IMR-90 (cell line): ENCODE measurements at regions not wholly inside any gene's neighbourhood (a gene's known extent, or its start where the extent isn't known, plus 50 kb on each side); places are given as distances from the start of the nearest gene placed in this dataset.

Experiments used
- ATAC-seq: fragments of 200-7000 bp; cut with Tn5 transposase; 2 replicates; pipeline ENCODE4 v1.9.1; 2020; ENCODE audit warnings: low read depth, mild to moderate bottlenecking, moderate library complexity
- BruUV-seq: library from RNA; stranded (reverse); fragments of 400-500 nt; replicated peaks from 2 replicates; lab custom pipeline; 2021; lab: Mats Ljungman, UMichigan
- CTCF ChIA-PET: fragments of 300-600 bp; formaldehyde crosslinking; extraction: SDS; loops from one replicate; lab custom pipeline; 2021; ENCODE audit warnings: antibody characterized with exemption; lab: Yijun Ruan, JAX
- POLR2A ChIA-PET: fragments of 300-600 bp; sonication (Branson Sonifier 250); formaldehyde crosslinking; loops from one replicate; lab custom pipeline; 2022; ENCODE audit warnings: antibody characterized with exemption; ENCODE audit not compliant: unreplicated experiment; lab: Charles Lee
- DNase-seq: peaks from one replicate; pipeline ENCODE4 v3.0.0; 2013
- H2AFZ ChIP-seq: replicated peaks from 2 replicates; pipeline ENCODE3; 2013; ENCODE audit warnings: low read length, mild to moderate bottlenecking; ENCODE audit not compliant: poor library complexity
- H2AK5ac ChIP-seq: 2 replicates; pipeline ENCODE4 v1.6.1; 2013; ENCODE audit warnings: low read depth, low read length, inconsistent platforms
- H2AK9ac ChIP-seq: replicated peaks from 2 replicates; pipeline ENCODE3; 2013; ENCODE audit warnings: mild to moderate bottlenecking, low read depth, low read length, moderate library complexity; ENCODE audit not compliant: poor library complexity
- H2BK120ac ChIP-seq: 2 replicates; pipeline ENCODE4 v1.6.1; 2013; ENCODE audit warnings: low read depth, low read length, inconsistent platforms
- H2BK15ac ChIP-seq: 3 replicates; pipeline ENCODE4 v1.6.1; 2013; ENCODE audit warnings: low read depth, low read length, inconsistent platforms
- H2BK20ac ChIP-seq: 2 replicates; pipeline ENCODE4 v1.6.1; 2013; ENCODE audit warnings: low read depth, mild to moderate bottlenecking, inconsistent platforms, low read length, moderate library complexity
- H2BK5ac ChIP-seq: 2 replicates; pipeline ENCODE4 v1.6.1; 2013; ENCODE audit warnings: mild to moderate bottlenecking, low read depth, low read length, inconsistent platforms; ENCODE audit not compliant: poor library complexity, severe bottlenecking
- H3K14ac ChIP-seq: replicated peaks from 2 replicates; pipeline ENCODE4 v1.6.1; 2013; ENCODE audit warnings: low read depth, low read length, inconsistent platforms
- H3K18ac ChIP-seq: 2 replicates; pipeline ENCODE4 v1.6.1; 2013; ENCODE audit warnings: low read depth, low read length, control low read depth
- H3K23ac ChIP-seq: 2 replicates; pipeline ENCODE4 v1.6.1; 2013; ENCODE audit warnings: low read depth, low read length, inconsistent platforms
- H3K27ac ChIP-seq: 2 replicates; pipeline ENCODE4 v1.5.1; 2013; ENCODE audit warnings: mild to moderate bottlenecking, control low read depth, low read length; ENCODE audit not compliant: insufficient read depth
- H3K27me3 ChIP-seq: 2 replicates; pipeline ENCODE4 v1.6.1; 2013; ENCODE audit warnings: low read length; ENCODE audit not compliant: control insufficient read depth, insufficient read depth
- H3K36me3 ChIP-seq: 2 replicates; pipeline ENCODE4 v1.6.1; 2013; ENCODE audit warnings: low read length, mixed read lengths; ENCODE audit not compliant: control insufficient read depth, insufficient read depth
- H3K4ac ChIP-seq: 2 replicates; pipeline ENCODE4 v1.6.1; 2013; ENCODE audit warnings: low read depth, low read length, inconsistent platforms
- H3K4me1 ChIP-seq: 2 replicates; pipeline ENCODE4 v1.6.1; 2013; ENCODE audit warnings: low read length, mixed read lengths; ENCODE audit not compliant: control insufficient read depth, insufficient read depth
- H3K4me2 ChIP-seq: 2 replicates; pipeline ENCODE4 v1.6.1; 2013; ENCODE audit warnings: low read depth, mild to moderate bottlenecking, control low read depth, low read length, moderate library complexity
- H3K4me3 ChIP-seq: 2 replicates; pipeline ENCODE4 v1.5.1; 2013; ENCODE audit warnings: low read depth, mild to moderate bottlenecking, control low read depth, low read length, moderate library complexity; ENCODE audit not compliant: insufficient read depth
- H3K56ac ChIP-seq: 2 replicates; pipeline ENCODE4 v1.6.1; 2013; ENCODE audit warnings: low read length, inconsistent platforms; ENCODE audit not compliant: insufficient read depth; ENCODE audit errors: extremely low read depth
- H3K79me1 ChIP-seq, 2 experiments: 2 replicates each; pipeline ENCODE4 v1.6.1; 2013; ENCODE audit warnings: low read length in 2 of 2, inconsistent platforms in 1 of 2, low read depth in 1 of 2
- H3K9ac ChIP-seq: 2 replicates; pipeline ENCODE4 v1.6.1; 2013; ENCODE audit warnings: low read depth, low read length, control low read depth
- H3K9me1 ChIP-seq: 2 replicates; pipeline ENCODE4 v1.6.1; 2013; ENCODE audit warnings: low read length, inconsistent platforms; ENCODE audit not compliant: insufficient read depth
- H3K9me3 ChIP-seq: 2 replicates; pipeline ENCODE4 v1.6.1; 2013; ENCODE audit warnings: low read length; ENCODE audit not compliant: control insufficient read depth, insufficient read depth
- H4K20me1 ChIP-seq: 2 replicates; pipeline ENCODE4 v1.6.1; 2013; ENCODE audit warnings: low read length, inconsistent platforms; ENCODE audit not compliant: insufficient read depth
- H4K5ac ChIP-seq: 2 replicates; pipeline ENCODE4 v1.6.1; 2013; ENCODE audit warnings: mild to moderate bottlenecking, low read depth, low read length, control low read depth
- H4K8ac ChIP-seq, 2 experiments: 2 replicates each; pipeline ENCODE4 v1.6.1; 2013; ENCODE audit warnings: low read depth in 2 of 2, low read length in 2 of 2, control low read depth in 1 of 2, inconsistent platforms in 1 of 2
- H4K91ac ChIP-seq: 2 replicates; pipeline ENCODE4 v1.6.1; 2013; ENCODE audit warnings: low read depth, low read length, inconsistent platforms; ENCODE audit not compliant: insufficient read depth
- FOS ChIP-seq: fragments of 150-350 bp; IDR thresholded peaks from 2 replicates; pipeline ENCODE4 v1.6.1; 2016; ENCODE audit warnings: low read depth, low read length
- NFE2L2 ChIP-seq: fragments of 150-350 bp; IDR thresholded peaks from 2 replicates; pipeline ENCODE4 v1.6.1; 2016; ENCODE audit warnings: low read depth, mild to moderate bottlenecking, low read length
- RAD21 ChIP-seq: IDR thresholded peaks from 2 replicates; pipeline ENCODE4 v1.6.1; 2012; ENCODE audit warnings: low read length, improper control_type of control experiment
- RFX5 ChIP-seq: IDR thresholded peaks from 2 replicates; pipeline ENCODE4 v1.8.0; 2012; ENCODE audit warnings: low read depth, mild to moderate bottlenecking, low read length, moderate library complexity
- SMC3 ChIP-seq: fragments of 150-350 bp; IDR thresholded peaks from 2 replicates; pipeline ENCODE4 v1.6.1; 2016; ENCODE audit warnings: low read depth, mild to moderate bottlenecking, antibody characterized with exemption, low read length, moderate library complexity
- WGBS, 2 experiments: methylation state at CpG; one replicate each; pipeline versions ENCODE4 v1.1.5 to v1.1.7; 2013; ENCODE audit warnings: missing lambda C conversion rate in 2 of 2; ENCODE audit not compliant: insufficient read length in 1 of 2; ENCODE audit errors: extremely low coverage in 2 of 2; 5-methylcytosine and 5-hydroxymethylcytosine counted together
- dilution Hi-C: fragments of 300-500 bp; cut with HindIII; formaldehyde crosslinking; loops from one replicate; pipeline ENCODE4 v1.14.3; 2018; ENCODE audit warnings: low sequenced_read_pairs; ENCODE audit not compliant: unreplicated experiment
- in situ Hi-C: fragments of 300-500 bp; cut with MboI; formaldehyde crosslinking; loops from 3 replicates; pipeline ENCODE4 v1.14.3; 2019; ENCODE audit warnings: low sequenced_read_pairs, inconsistent platforms, mixed read lengths
- intact Hi-C: fragments of 100-400 bp; cut with micrococcal nuclease; formaldehyde crosslinking; loops from 2 replicates; pipeline ENCODE4 v1.10.0; 2022
- TF ChIP-seq, protein P1 (sequence below): fragments of 150-350 bp; IDR thresholded peaks from 2 replicates; pipeline ENCODE4 v1.6.1; 2017; ENCODE audit warnings: mild to moderate bottlenecking, antibody characterized with exemption, low read length, low read depth
- TF ChIP-seq, protein P2 (sequence below): conservative IDR thresholded peaks from 2 replicates; pipeline ENCODE4 v1.5.1; 2012; ENCODE audit warnings: mild to moderate bottlenecking, low read depth, low read length, improper control_type of control experiment

DNA sequence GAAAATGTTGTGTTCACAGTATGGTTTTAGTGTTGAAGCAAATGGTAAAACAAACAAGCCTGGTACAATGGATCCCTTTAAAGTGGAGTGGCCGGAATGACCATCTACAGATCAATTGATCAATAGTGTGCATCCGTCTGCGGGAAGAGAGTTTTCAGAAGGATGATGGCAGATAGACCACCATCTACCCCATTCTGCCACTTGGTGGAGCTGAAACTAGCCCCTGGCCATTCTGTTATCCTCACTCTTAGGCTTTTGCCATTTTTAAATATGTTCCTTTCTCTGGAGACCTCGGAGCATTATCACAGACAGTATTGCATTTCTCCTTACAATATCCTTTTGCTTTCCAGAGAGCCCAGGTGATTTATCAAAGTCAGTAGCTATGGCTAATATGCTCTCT, 258.9 kb upstream of the CFAP20DC start:
- 90% methylated on average over 2 of the region's 4 CpGs; no CpG with 5 or more reads in 1 of the 2 experiments for WGBS, 2 experiments

More for the DNA sequence above, 258.9 kb upstream of the CFAP20DC start:
- dilution Hi-C loops: no loop called here
- Histone ChIP-seq H2AK5ac (no peak overlapping the region), H4K91ac (no peak overlapping the region), H3K27me3 (no peaks in the 10 kb centered on the region), H3K9me3 (no peaks in the 10 kb centered on the region), H4K5ac (no peak overlapping the region), H3K4me2 (no peak overlapping the region), H2BK15ac (no peak overlapping the region), H2AK9ac (no peak overlapping the region), H3K18ac (no peak overlapping the region), H2BK20ac (no peak overlapping the region), H3K4ac (no peak overlapping the region), H3K14ac (no peak overlapping the region), H3K27ac (no peak overlapping the region), H2BK5ac (no peak overlapping the region), H3K56ac (no peak overlapping the region), H2AFZ (no peak overlapping the region), H4K20me1 (no peaks in the 10 kb centered on the region), H4K8ac (no peak overlapping the region), H3K9me1 (no peaks in the 10 kb centered on the region), H3K79me1 (no peaks in the 10 kb centered on the region), H3K4me3 (no peak overlapping the region), H2BK120ac (no peak overlapping the region), H3K23ac (no peak overlapping the region), H3K4me1 (no peaks in the 10 kb centered on the region), H3K9ac (no peak overlapping the region), H3K36me3 (no peaks in the 10 kb centered on the region)
- DNase-seq (no peak), ATAC-seq (no peak)
- intact Hi-C loops: loop anchor here (5.0 to 10.0 kb wide), 2 partner anchors 1126 to 1639 kb away; no protein-coding TSS in a partner anchor
- no TSS peak for BruUV-seq
- TF ChIP-seq, protein P1, sequence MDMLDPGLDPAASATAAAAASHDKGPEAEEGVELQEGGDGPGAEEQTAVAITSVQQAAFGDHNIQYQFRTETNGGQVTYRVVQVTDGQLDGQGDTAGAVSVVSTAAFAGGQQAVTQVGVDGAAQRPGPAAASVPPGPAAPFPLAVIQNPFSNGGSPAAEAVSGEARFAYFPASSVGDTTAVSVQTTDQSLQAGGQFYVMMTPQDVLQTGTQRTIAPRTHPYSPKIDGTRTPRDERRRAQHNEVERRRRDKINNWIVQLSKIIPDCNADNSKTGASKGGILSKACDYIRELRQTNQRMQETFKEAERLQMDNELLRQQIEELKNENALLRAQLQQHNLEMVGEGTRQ: no peak
- TF ChIP-seq, protein P2, sequence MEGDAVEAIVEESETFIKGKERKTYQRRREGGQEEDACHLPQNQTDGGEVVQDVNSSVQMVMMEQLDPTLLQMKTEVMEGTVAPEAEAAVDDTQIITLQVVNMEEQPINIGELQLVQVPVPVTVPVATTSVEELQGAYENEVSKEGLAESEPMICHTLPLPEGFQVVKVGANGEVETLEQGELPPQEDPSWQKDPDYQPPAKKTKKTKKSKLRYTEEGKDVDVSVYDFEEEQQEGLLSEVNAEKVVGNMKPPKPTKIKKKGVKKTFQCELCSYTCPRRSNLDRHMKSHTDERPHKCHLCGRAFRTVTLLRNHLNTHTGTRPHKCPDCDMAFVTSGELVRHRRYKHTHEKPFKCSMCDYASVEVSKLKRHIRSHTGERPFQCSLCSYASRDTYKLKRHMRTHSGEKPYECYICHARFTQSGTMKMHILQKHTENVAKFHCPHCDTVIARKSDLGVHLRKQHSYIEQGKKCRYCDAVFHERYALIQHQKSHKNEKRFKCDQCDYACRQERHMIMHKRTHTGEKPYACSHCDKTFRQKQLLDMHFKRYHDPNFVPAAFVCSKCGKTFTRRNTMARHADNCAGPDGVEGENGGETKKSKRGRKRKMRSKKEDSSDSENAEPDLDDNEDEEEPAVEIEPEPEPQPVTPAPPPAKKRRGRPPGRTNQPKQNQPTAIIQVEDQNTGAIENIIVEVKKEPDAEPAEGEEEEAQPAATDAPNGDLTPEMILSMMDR: no peak
- TF ChIP-seq FOS: no peak
- no peak for TF ChIP-seq NFE2L2
- TF ChIP-seq RAD21: no peak; the same call in 1 of the 2 replicates
- no peak for TF ChIP-seq RFX5
- no peak for TF ChIP-seq SMC3
- ChIA-PET CTCF (interaction anchor here (0.6 kb wide), 1 partner anchor 73 kb away, joined by 4 read pairs; no protein-coding TSS in a partner anchor), POLR2A (no interaction called here)
- in situ Hi-C loops: no loop called here
